ENCODE measurements at regions not wholly inside any gene's neighbourhood (a gene's known extent, or its start where the extent isn't known, plus 50 kb on each side); places are given as distances from the start of the nearest gene placed in this dataset.

DNA sequence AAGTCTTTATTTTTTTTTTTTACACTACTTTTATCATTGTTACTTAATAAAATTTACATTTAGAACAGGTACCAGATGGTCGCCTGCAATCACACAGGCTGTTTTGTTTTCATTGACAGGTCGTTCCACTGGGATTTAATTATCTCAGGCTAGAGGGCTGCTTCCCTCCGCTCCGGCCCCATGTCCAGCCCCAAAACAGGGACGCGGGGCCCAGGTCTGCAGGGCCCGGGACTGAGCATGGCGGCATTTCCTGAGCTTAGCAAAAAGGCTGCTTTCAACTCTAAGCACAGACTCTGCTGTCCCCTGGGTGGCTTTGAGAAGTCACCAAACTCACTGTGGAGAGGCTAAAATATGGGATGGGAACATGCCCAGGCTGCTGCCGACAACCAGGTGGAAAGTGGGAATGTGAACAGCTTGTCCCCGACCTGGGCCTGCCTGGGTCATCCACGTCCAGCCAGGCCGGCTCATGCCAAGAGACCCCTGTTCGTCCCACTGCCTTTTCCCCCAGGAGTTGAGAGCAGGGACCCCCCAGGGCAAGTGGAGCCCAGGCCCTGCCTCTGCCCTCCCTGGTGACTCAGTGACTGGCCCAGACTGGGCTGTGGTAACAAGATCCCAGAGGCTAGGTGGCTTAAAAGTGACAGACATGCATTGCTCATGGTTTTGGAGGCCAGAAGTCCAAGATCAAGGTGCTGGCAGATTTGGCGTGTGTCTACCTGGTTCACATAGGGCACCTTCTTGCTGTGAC is 150.0 kb downstream of the SHANK2 start:
- DNase-seq, result no peak
- H3K36me3 ChIP-seq (replicated peaks in 1 of 2), result no peaks in the 10 kb centered on the region

DNA sequence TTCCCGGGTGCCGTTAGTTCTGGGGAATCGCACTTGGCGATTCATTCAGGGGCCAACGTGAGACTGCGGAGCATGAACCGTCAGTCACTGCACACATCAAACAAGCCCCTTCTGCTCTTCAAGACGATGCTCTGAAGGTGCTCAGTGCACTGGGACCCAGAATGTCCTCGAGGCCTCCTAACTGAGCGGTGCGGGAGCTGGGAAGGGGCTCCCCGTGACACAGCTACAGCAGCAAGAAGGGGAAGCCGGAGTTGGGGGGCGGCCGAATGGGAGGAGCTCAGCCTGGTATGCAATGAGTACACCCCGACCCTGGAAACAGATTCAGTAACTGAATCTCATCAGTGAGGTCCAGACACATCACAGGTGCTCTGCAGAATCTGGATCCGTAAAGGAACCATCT is 150.8 kb downstream of the SHANK2 start:
- Histone ChIP-seq H3K36me3 (replicated peaks in 1 of 2) (no peaks in the 10 kb centered on the region), H3K4me1 (replicated peaks in 1 of 2) (no peaks in the 10 kb centered on the region), H3K27ac (no peak overlapping the region), H3K9me3 (replicated peaks in 1 of 3) (no peaks in the 10 kb centered on the region), H3K4me3 (no peak overlapping the region), H3K27me3 (no peaks in the 10 kb centered on the region)
- TF ChIP-seq, protein P1, sequence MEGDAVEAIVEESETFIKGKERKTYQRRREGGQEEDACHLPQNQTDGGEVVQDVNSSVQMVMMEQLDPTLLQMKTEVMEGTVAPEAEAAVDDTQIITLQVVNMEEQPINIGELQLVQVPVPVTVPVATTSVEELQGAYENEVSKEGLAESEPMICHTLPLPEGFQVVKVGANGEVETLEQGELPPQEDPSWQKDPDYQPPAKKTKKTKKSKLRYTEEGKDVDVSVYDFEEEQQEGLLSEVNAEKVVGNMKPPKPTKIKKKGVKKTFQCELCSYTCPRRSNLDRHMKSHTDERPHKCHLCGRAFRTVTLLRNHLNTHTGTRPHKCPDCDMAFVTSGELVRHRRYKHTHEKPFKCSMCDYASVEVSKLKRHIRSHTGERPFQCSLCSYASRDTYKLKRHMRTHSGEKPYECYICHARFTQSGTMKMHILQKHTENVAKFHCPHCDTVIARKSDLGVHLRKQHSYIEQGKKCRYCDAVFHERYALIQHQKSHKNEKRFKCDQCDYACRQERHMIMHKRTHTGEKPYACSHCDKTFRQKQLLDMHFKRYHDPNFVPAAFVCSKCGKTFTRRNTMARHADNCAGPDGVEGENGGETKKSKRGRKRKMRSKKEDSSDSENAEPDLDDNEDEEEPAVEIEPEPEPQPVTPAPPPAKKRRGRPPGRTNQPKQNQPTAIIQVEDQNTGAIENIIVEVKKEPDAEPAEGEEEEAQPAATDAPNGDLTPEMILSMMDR (IDR thresholded peaks at IDR 0.05), result no peak
- TF ChIP-seq POLR2A (IDR thresholded peaks at IDR 0.05), result no peak
- WGBS, 4 donors, result 75 to 80% (median 76%) methylated on average over 17 of the region's 17 CpGs
- no peak for DNase-seq
- intact Hi-C loops (cut with DNase I), result no loop called here

More for the DNA sequence above, 150.0 kb downstream of the SHANK2 start:
- WGBS, 4 donors, result 72 to 86% (median 80%) methylated on average over 9 to 14 of the region's 14 CpGs
- Histone ChIP-seq H3K4me1 (replicated peaks in 1 of 2) (no peaks in the 10 kb centered on the region), H3K9me3 (replicated peaks in 1 of 3) (no peaks in the 10 kb centered on the region), H3K4me3 (no peak overlapping the region), H3K27me3 (no peaks in the 10 kb centered on the region), H3K27ac (no peak overlapping the region)
- TF ChIP-seq POLR2A (IDR thresholded peaks at IDR 0.05), result no peak
- TF ChIP-seq, protein P1 (IDR thresholded peaks at IDR 0.05), result no peak
- intact Hi-C loops (cut with DNase I), result no loop called here

DNA sequence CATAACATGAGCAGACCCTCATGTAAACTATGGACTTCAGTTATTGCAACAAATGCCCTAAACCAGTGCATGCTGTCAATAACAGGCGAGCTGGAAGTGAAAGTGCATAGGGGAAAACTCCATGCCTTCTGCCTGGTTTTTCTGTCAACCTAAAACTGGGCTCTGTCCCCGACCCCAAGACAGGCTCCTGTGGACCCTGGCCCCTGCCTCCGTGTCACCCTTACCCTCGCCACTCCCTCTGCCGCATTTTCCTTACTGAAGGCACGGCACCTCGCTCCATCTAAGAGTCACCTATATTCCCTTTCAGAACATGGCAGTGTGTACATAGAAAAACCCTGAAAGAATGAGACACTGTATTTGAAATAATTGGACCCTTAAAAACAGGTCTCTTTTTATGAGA is 151.3 kb downstream of the SHANK2 start:
- DNase-seq, result no peak
- WGBS, 4 donors, result 76 to 86% (median 83%) methylated on average over 7 of the region's 7 CpGs
- intact Hi-C loops (cut with DNase I), result no loop called here

DNA sequence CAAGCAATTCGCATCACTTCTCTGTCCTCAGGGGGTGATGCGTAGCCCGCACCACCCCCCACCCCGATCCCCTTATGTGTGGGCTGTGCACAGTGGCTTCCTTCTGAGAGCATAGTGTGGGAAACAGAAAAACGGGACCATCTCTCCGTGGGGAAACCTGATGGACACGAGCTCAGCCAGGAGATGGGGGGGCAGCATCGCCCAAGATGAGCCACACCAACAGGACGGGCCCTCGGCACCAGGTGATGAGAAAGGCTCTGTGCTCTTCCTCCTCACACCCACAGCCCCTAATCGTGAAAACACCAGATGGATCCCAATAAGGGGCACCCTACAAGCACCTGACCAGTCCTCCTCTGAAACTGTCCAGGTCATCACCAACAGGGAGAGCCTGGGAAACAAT is 153.6 kb downstream of the SHANK2 start:
- no peaks in the 10 kb centered on the region for H3K27me3 ChIP-seq
- TF ChIP-seq POLR2A (IDR thresholded peaks at IDR 0.05), result no peak
- TF ChIP-seq, protein P1 (IDR thresholded peaks at IDR 0.05), result no peak
- intact Hi-C loops (cut with DNase I), result no loop called here
- no peaks in the 10 kb centered on the region for H3K9me3 ChIP-seq (replicated peaks in 1 of 3)
- H3K4me1 ChIP-seq (replicated peaks in 1 of 2), result no peaks in the 10 kb centered on the region
- H3K4me3 ChIP-seq, result no peak overlapping the region
- WGBS, 4 donors, result 73 to 79% (median 75%) methylated on average over 9 to 11 of the region's 11 CpGs
- DNase-seq, result no peak
- H3K36me3 ChIP-seq (replicated peaks in 1 of 2), result no peaks in the 10 kb centered on the region
- no peak overlapping the region for H3K27ac ChIP-seq

More for the DNA sequence above, 151.3 kb downstream of the SHANK2 start:
- Histone ChIP-seq H3K4me3 (no peak overlapping the region), H3K36me3 (replicated peaks in 1 of 2) (no peaks in the 10 kb centered on the region), H3K27me3 (no peaks in the 10 kb centered on the region), H3K4me1 (replicated peaks in 1 of 2) (no peaks in the 10 kb centered on the region), H3K27ac (no peak overlapping the region), H3K9me3 (replicated peaks in 1 of 3) (no peaks in the 10 kb centered on the region)
- TF ChIP-seq POLR2A (IDR thresholded peaks at IDR 0.05), result no peak
- TF ChIP-seq, protein P1 (IDR thresholded peaks at IDR 0.05), result no peak

All from adrenal gland (tissue), 9 donors.